CD4-positive, alpha-beta T cell (primary cell): ENCODE measurements at regions not wholly inside any gene's neighbourhood (a gene's known extent, or its start where the extent isn't known, plus 50 kb on each side); places are given as distances from the start of the nearest gene placed in this dataset.

Experiments used
- ATAC-seq: fragments of 200-7000 bp; cut with Tn5 transposase; one replicate; pipeline ENCODE4 v1.10.0; 2022; ENCODE audit warnings: mild to moderate bottlenecking; ENCODE audit not compliant: poor library complexity
- CTCF ChIA-PET: fragments of 350-600 bp; sonication (Branson Sonifier 250); formaldehyde crosslinking; loops from one replicate; lab custom pipeline; 2021; ENCODE audit warnings: antibody characterized with exemption, inconsistent platforms; lab: Charles Lee
- POLR2A ChIA-PET: fragments of 350-600 bp; sonication (Branson Sonifier 250); formaldehyde crosslinking; loops from one replicate; lab custom pipeline; 2021; ENCODE audit warnings: antibody characterized with exemption, inconsistent platforms; lab: Charles Lee
- DNase-seq, 14 experiments: peaks; one replicate each; pipeline ENCODE4 v3.0.0-alpha.2; 2013 to 2020; ENCODE audit warnings: mixed read lengths in 2 of 14
- H3K27ac ChIP-seq, 2 donors: one replicate each; pipeline versions ENCODE4 v1.5.1 to v1.7.0; 2013; ENCODE audit warnings: low read length in 2 of 2, low read depth in 1 of 2, mild to moderate bottlenecking in 1 of 2
- H3K27me3 ChIP-seq, 2 experiments: 1 replicate in 1 of 2; 2 replicates in 1 of 2; pipeline versions ENCODE4 v1.6.1 to v1.7.0; 2013; ENCODE audit warnings: low read length in 2 of 2, control low read depth in 1 of 2, mild to moderate bottlenecking in 1 of 2, moderate library complexity in 1 of 2; ENCODE audit not compliant: insufficient read depth in 2 of 2, control insufficient read depth in 1 of 2
- H3K36me3 ChIP-seq: one replicate; pipeline ENCODE4 v1.6.1; 2013; ENCODE audit warnings: low read length, control low read depth; ENCODE audit not compliant: insufficient read depth
- H3K4me1 ChIP-seq: one replicate; pipeline ENCODE4 v1.6.1; 2013; ENCODE audit warnings: low read length, control low read depth; ENCODE audit not compliant: insufficient read depth
- H3K4me3 ChIP-seq: one replicate; pipeline ENCODE4 v1.5.1; 2013; ENCODE audit warnings: mild to moderate bottlenecking, low read length, moderate library complexity
- H3K9me3 ChIP-seq, 2 experiments: 1 replicate in 1 of 2; 2 replicates in 1 of 2; pipeline versions ENCODE4 v1.6.1 to v1.7.0; 2013; ENCODE audit warnings: low read length in 2 of 2, mild to moderate bottlenecking in 2 of 2, control low read depth in 1 of 2, moderate library complexity in 1 of 2; ENCODE audit not compliant: control insufficient read depth in 1 of 2, insufficient read depth in 1 of 2
- H3K27ac Mint-ChIP-seq: one replicate; pipeline ENCODE4 v1.8.0; 2020; ENCODE audit warnings: mixed read lengths
- H3K27me3 Mint-ChIP-seq: one replicate; pipeline ENCODE4 v1.8.0; 2021; ENCODE audit warnings: mixed read lengths
- H3K36me3 Mint-ChIP-seq: one replicate; pipeline ENCODE4 v1.8.0; 2021; ENCODE audit warnings: low read depth, mixed read lengths
- H3K4me1 Mint-ChIP-seq: one replicate; pipeline ENCODE4 v1.8.0; 2021; ENCODE audit warnings: low read depth, mixed read lengths
- H3K4me3 Mint-ChIP-seq: one replicate; pipeline ENCODE4 v1.8.0; 2020; ENCODE audit warnings: mild to moderate bottlenecking, mixed read lengths
- H3K9me3 Mint-ChIP-seq: one replicate; pipeline ENCODE4 v1.8.0; 2020; ENCODE audit warnings: mixed read lengths
- intact Hi-C, 2 experiments: fragments of 100-400 bp; cut with DNase I in 1 of 2; cut with micrococcal nuclease in 1 of 2; formaldehyde crosslinking; loops; one replicate each; pipeline versions ENCODE4 v1.15.1 to v1.9.0; 2023 to 2025; cut with DNase I, micrococcal nuclease
- TF ChIP-seq, protein P1 (sequence below): fragments of 200-600 bp; IDR thresholded peaks from one replicate; pipeline ENCODE4 v1.8.0; 2022; ENCODE audit warnings: antibody characterized with exemption, mild to moderate bottlenecking

DNA sequence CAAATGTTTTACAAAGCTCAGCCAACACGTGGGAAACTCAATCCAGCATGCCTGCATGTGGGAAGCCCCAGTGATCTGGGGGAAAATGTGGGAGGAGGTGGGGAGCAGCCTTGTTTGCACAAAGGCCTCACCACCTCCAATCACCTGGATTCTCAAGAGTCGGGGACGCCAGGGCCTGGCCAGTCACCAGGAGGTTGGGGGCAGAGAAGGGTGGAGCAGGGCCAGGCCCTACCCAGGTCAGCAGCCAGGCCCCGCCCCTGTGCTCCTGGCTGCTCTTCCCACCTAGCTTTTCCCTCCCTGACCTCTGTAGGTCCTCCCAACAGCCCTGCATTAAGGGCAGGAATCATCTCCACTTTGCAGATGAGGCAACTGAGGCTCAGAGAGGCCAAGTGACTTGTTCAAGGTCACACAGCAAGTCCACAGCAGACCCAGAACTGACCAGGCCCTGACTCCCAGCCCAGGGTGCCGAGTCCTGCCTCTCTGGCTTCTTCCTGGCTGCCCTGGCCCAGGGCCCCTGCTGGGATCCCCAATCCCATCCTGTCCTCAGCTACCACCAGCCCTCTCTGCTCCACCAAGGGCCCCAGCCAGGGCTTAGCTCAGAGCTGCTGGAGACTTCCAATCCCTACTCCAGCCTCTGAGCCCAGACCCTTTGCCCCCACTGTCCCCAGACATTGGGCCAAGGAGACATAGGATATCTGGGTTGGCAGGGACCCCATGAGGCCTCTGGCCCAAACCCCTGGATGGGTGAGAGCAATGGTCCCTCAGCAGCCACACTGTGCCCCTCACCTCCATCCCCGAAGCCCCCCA is 508.6 kb downstream of the PTPRU start:
- Histone ChIP-seq H3K4me3 (no peak overlapping the region), H3K27me3 (peaks cover 0 to 3% of the 10 kb centered on the region in 2 experiments), H3K4me1 (no peaks in the 10 kb centered on the region), H3K36me3 (no peaks in the 10 kb centered on the region), H3K9me3 (no peaks in the 10 kb centered on the region), H3K27ac (no peak overlapping the region)
- H3K4me3 Mint-ChIP-seq: no peak overlapping the region
- ChIA-PET CTCF (no interaction called here), POLR2A (interaction anchor here (0.9 kb wide), 1 partner anchor 14 kb away, joined by 3 read pairs; no protein-coding TSS in a partner anchor)
- no peak for DNase-seq
- TF ChIP-seq, protein P1, sequence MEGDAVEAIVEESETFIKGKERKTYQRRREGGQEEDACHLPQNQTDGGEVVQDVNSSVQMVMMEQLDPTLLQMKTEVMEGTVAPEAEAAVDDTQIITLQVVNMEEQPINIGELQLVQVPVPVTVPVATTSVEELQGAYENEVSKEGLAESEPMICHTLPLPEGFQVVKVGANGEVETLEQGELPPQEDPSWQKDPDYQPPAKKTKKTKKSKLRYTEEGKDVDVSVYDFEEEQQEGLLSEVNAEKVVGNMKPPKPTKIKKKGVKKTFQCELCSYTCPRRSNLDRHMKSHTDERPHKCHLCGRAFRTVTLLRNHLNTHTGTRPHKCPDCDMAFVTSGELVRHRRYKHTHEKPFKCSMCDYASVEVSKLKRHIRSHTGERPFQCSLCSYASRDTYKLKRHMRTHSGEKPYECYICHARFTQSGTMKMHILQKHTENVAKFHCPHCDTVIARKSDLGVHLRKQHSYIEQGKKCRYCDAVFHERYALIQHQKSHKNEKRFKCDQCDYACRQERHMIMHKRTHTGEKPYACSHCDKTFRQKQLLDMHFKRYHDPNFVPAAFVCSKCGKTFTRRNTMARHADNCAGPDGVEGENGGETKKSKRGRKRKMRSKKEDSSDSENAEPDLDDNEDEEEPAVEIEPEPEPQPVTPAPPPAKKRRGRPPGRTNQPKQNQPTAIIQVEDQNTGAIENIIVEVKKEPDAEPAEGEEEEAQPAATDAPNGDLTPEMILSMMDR: no peak
- H3K27ac Mint-ChIP-seq: no peak overlapping the region
- no peak for ATAC-seq
- H3K36me3 Mint-ChIP-seq: no peaks in the 10 kb centered on the region
- no peaks in the 10 kb centered on the region for H3K4me1 Mint-ChIP-seq
- peaks cover 5% of the 10 kb centered on the region for H3K27me3 Mint-ChIP-seq
- intact Hi-C loops: no loop called here
- H3K9me3 Mint-ChIP-seq: no peaks in the 10 kb centered on the region

DNA sequence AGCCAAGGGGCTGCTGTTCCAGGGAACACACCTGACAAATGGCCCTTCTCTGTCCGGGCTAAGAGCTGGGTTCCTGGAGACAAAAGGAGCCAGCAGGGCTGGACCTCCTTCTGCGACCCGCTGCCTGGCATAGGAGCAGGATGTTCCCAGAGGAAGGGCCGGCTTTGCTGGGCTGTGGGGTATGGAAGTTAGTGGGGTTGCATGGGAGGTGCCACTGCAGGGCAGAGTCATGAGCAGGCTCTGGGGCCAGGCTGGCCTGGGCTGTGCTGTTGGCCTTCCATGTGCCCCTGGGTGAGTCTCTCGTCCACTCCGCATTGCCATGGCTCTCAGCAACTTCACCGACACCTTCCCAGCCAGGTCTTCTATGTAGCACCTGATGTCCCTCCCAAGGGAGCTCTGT is 507.6 kb downstream of the PTPRU start:
- ChIA-PET POLR2A (interaction anchor here (0.9 kb wide), 1 partner anchor 15 kb away, joined by 3 read pairs; no protein-coding TSS in a partner anchor), CTCF (no interaction called here)
- peaks cover 10% of the 10 kb centered on the region for H3K27me3 Mint-ChIP-seq
- H3K9me3 Mint-ChIP-seq: no peaks in the 10 kb centered on the region
- Histone ChIP-seq H3K27me3 (peaks cover 0 to 5% of the 10 kb centered on the region in 2 experiments), H3K4me3 (no peak overlapping the region), H3K27ac (no peak overlapping the region), H3K36me3 (no peaks in the 10 kb centered on the region), H3K4me1 (no peaks in the 10 kb centered on the region), H3K9me3 (peaks cover 0 to 4% of the 10 kb centered on the region in 2 experiments)
- H3K27ac Mint-ChIP-seq: no peak overlapping the region
- ATAC-seq (no peak), DNase-seq (no peak)
- TF ChIP-seq, protein P1: no peak
- intact Hi-C loops: no loop called here
- no peak overlapping the region for H3K4me3 Mint-ChIP-seq
- no peaks in the 10 kb centered on the region for H3K4me1 Mint-ChIP-seq
- no peaks in the 10 kb centered on the region for H3K36me3 Mint-ChIP-seq

DNA sequence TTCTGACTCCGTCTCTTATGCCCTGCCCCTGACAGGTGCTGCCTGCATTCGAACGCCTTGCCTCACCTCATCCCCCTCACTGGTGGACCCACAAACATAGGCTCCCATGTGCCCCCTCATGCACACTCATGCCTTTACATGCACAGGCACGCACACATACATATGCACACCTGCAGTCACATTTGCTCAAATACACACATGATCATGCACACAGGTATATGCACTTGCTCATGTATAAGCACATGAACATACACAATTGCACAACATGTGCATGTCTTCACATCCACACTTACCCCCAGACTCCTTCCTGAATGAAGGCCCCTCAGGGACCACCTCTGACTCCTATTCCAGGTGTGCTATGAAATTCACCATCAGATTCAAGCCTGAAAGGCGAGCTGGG is 506.9 kb downstream of the PTPRU start:
- POLR2A ChIA-PET: no interaction called here
- ATAC-seq (no peak), DNase-seq (no peak)
- H3K27ac Mint-ChIP-seq: no peak overlapping the region
- peaks cover 10% of the 10 kb centered on the region for H3K27me3 Mint-ChIP-seq
- no peaks in the 10 kb centered on the region for H3K36me3 Mint-ChIP-seq
- CTCF ChIA-PET: no interaction called here
- TF ChIP-seq, protein P1: no peak
- H3K4me1 ChIP-seq: no peaks in the 10 kb centered on the region
- intact Hi-C loops: no loop called here
- H3K4me1 Mint-ChIP-seq: no peaks in the 10 kb centered on the region
- H3K9me3 Mint-ChIP-seq: no peaks in the 10 kb centered on the region
- no peak overlapping the region for H3K4me3 ChIP-seq
- no peak overlapping the region for H3K4me3 Mint-ChIP-seq
- H3K27me3 ChIP-seq: peaks cover 0 to 8% of the 10 kb centered on the region in 2 experiments
- H3K36me3 ChIP-seq: no peaks in the 10 kb centered on the region
- no peak overlapping the region for H3K27ac ChIP-seq
- peaks cover 0 to 5% of the 10 kb centered on the region in 2 experiments for H3K9me3 ChIP-seq
